GM03348 (cell line): ENCODE measurements at regions not wholly inside any gene's neighbourhood (a gene's known extent, or its start where the extent isn't known, plus 50 kb on each side); places are given as distances from the start of the nearest gene placed in this dataset.

Source experiments
- DNase-seq: peaks from one replicate; pipeline ENCODE4 v3.0.0; 2012; ENCODE audit warnings: low spot score

DNA sequence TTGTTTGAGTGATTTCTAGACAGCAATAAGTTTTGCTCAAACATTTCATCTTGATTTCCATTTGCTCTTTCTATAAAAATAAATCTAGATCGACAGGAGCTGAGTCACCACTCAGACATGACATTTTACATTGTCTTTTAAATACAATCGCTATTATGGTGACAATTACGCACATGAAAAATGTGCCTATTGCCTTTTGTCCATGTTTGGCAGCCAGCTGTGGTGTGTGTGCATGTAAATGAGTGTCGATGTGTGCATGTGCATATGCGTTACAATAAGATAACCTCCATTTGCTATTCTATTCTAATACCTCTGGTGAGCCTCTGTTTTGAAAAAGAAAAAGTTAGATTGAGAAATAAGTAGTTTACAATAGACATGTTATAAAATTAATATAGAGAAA, 89.7 kb upstream of the GRM7 start:
- no peak for DNase-seq

- DNase-seq: no peak
Measured at GRCh38 chr3:6779140-6779539, 81.8 kb upstream of the GRM7 start.

- no peak for DNase-seq
Measured at GRCh38 chr3:6781092-6781491, 79.8 kb upstream of the GRM7 start.

DNA sequence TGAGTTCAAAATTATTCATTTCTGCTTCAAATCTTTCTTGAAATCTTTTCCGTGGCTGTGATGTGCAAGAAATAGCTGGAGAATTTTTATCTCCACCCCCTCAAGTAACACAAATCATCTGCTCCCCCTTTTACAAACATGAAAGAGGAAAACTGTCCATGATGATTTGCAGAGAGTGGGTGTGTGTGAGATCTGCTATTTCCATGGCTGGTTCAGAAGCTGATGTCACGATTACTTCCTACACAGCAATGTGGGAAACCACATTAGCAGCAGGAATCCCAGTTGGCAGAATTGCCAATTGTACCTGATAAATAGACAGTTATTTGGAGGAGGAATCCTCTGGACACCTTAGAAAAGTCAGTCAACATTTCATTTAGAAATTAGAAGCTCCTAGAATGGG, 75.2 kb upstream of the GRM7 start:
- no peak for DNase-seq

GRCh38 chr3:6791161-6791560, 69.8 kb upstream of the GRM7 start:
- no peak for DNase-seq

- peak; percentile 29 for DNase-seq
Measured at GRCh38 chr3:6799264-6799915, 61.5 kb upstream of the GRM7 start.

DNA sequence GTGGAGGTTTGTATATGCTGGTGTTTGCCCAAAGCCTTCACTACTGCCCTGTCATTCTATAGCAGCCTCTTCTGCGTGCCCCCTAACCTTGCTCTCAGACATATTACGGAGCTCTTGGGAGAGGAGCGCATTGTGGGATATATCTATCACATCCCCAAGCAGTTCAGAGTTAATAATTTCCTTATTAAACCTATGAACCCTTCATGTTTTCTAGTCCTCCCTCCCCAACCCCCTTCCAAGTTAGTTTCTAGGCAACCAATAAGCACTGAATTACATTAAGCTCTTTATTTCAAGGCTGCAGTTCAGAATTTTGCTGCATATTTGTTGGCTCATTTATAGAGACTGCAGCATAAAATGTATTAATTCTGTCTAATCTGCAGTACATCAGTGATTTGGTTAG, 57.3 kb upstream of the GRM7 start:
- DNase-seq: no peak

DNA sequence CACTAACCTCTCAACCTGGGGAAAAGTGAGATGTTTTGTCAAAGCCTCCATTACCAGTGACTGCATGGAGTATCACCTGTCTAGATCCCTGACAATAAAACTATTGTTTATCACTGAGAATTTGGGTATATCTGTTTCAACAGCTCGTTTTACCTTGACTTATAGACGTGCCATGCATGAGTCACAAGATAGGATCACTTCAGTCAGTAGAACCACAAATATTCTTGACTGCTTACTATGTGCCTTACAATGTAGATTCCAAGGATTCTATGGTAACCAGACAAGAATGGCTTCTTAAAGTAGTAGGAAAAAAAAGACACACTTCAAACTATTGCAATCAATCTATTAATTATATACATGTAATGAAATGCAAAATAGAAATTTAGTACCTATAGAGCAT, 55.7 kb upstream of the GRM7 start:
- no peak for DNase-seq

- no peak for DNase-seq
Measured at GRCh38 chr3:6806991-6807390, 53.9 kb upstream of the GRM7 start.

DNA sequence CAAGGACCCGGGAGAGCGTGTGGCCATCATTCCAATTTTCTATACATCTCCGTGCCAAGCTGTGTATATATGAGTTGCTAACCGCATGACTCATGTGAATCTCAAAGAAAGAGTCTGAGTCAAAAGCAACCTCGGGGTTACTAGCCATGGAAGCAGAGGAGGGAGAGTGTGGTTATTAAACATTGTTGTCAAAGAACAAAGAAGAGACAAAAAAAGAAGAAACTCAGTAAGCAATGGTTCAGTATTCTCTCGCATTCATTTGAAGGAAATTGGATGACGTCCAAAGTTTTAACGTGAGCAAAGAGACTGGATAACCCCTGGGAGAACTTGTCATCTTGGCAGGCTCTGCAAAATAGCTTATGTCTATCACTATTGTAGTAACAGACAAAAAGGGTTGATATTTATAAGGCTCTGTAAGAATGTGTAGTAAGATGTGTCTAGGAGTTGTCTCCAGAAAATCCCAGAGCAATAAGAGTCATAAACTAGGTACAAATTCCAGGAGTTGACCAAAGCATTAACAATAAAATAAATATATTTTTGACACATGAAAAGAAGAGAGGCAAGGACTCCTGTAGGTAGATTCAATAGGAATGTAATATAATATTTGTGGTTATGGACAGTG, 52.8 kb upstream of the GRM7 start:
- DNase-seq: no peak

GRCh38 chr3:6809349-6809748, 51.6 kb upstream of the GRM7 start:
- no peak for DNase-seq
